Vagina (tissue), 2 donors: ENCODE measurements at regions not wholly inside any gene's neighbourhood (a gene's known extent, or its start where the extent isn't known, plus 50 kb on each side); places are given as distances from the start of the nearest gene placed in this dataset.

Experiments used
- DNase-seq, 2 donors: peaks; one replicate each; pipeline ENCODE4 v3.0.0-alpha.2; 2017; ENCODE audit errors: extremely low spot score in 2 of 2
- H3K27ac ChIP-seq: fragments of 200-600 bp; sonication (generic); one replicate; pipeline ENCODE4 v1.5.1; 2019
- H3K27me3 ChIP-seq: fragments of 200-600 bp; sonication (generic); one replicate; pipeline ENCODE4 v1.5.1; 2019
- H3K36me3 ChIP-seq, 2 donors: fragments of 200-600 bp; sonication (generic); one replicate each; pipeline ENCODE4 v1.5.1; 2017 to 2019
- H3K4me1 ChIP-seq: fragments of 200-600 bp; sonication (generic); one replicate; pipeline ENCODE4 v1.5.1; 2019
- H3K4me3 ChIP-seq, 2 donors: fragments of 200-600 bp; sonication (generic); 1 replicate in 1 of 2; 2 replicates in 1 of 2; pipeline ENCODE4 v1.5.1; 2016 to 2019
- H3K9me3 ChIP-seq: fragments of 200-600 bp; sonication (generic); one replicate; pipeline ENCODE4 v1.5.1; 2019
- POLR2A ChIP-seq, 2 donors: fragments of 450-650 bp; IDR thresholded peaks; one replicate each; pipeline ENCODE4 v1.6.1; 2017; ENCODE audit warnings: antibody characterized with exemption in 2 of 2, mild to moderate bottlenecking in 2 of 2, moderate library complexity in 2 of 2
- POLR2AphosphoS5 ChIP-seq, 2 donors: sonication (generic); formaldehyde crosslinking; IDR thresholded peaks; one replicate each; pipeline ENCODE4 v1.9.0; 2017; ENCODE audit warnings: antibody characterized with exemption in 2 of 2, mild to moderate bottlenecking in 2 of 2, low read depth in 1 of 2; ENCODE audit not compliant: insufficient read depth in 1 of 2
- intact Hi-C: fragments of 100-400 bp; cut with DNase I; formaldehyde crosslinking; loops from one replicate; pipeline ENCODE4 v1.15.1; 2023
- TF ChIP-seq, protein P1 (sequence below), 3 experiments: fragments of 450-650 bp in 2 of 3; fragments of 200-600 bp in 1 of 3; sonication (generic) in 1 of 3; IDR thresholded peaks; one replicate each; pipeline ENCODE4 v1.5.1; 2017 to 2019; ENCODE audit warnings: antibody characterized with exemption in 3 of 3, mild to moderate bottlenecking in 2 of 3, moderate library complexity in 2 of 3

DNA sequence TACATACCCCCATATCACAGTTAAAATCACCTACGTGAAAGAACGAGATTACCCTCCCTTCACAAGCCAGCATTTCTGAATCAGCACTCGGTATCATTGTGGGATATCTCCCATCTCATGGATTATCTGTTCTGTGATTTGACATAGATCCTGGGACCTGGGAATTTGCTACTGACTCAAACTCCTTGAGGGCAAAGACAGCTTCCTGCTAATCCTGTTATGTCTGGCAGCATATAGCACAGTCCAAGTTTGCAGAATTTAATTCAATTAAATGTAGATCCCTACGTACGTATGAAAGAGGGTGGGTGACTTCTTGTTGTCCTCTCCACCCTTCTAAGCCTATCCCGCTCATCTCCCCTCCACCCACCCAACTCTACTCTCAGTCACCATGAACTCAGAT, 476.5 kb downstream of the KLF5 start:
- TF ChIP-seq POLR2AphosphoS5 (IDR thresholded peaks at IDR 0.05; ENCODE audit: insufficient read depth in 1 of 2, low read depth in 1 of 2) (no peak), POLR2A (IDR thresholded peaks at IDR 0.05) (no peak)
- TF ChIP-seq, protein P1, sequence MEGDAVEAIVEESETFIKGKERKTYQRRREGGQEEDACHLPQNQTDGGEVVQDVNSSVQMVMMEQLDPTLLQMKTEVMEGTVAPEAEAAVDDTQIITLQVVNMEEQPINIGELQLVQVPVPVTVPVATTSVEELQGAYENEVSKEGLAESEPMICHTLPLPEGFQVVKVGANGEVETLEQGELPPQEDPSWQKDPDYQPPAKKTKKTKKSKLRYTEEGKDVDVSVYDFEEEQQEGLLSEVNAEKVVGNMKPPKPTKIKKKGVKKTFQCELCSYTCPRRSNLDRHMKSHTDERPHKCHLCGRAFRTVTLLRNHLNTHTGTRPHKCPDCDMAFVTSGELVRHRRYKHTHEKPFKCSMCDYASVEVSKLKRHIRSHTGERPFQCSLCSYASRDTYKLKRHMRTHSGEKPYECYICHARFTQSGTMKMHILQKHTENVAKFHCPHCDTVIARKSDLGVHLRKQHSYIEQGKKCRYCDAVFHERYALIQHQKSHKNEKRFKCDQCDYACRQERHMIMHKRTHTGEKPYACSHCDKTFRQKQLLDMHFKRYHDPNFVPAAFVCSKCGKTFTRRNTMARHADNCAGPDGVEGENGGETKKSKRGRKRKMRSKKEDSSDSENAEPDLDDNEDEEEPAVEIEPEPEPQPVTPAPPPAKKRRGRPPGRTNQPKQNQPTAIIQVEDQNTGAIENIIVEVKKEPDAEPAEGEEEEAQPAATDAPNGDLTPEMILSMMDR (IDR thresholded peaks at IDR 0.05) = no peak
- Histone ChIP-seq H3K4me1 (no peaks in the 10 kb centered on the region), H3K27me3 (no peaks in the 10 kb centered on the region), H3K9me3 (no peaks in the 10 kb centered on the region), H3K36me3 (no peaks in the 10 kb centered on the region), H3K27ac (no peak overlapping the region), H3K4me3 (no peak overlapping the region)
- DNase-seq = no peak
- intact Hi-C loops = no loop called here

DNA sequence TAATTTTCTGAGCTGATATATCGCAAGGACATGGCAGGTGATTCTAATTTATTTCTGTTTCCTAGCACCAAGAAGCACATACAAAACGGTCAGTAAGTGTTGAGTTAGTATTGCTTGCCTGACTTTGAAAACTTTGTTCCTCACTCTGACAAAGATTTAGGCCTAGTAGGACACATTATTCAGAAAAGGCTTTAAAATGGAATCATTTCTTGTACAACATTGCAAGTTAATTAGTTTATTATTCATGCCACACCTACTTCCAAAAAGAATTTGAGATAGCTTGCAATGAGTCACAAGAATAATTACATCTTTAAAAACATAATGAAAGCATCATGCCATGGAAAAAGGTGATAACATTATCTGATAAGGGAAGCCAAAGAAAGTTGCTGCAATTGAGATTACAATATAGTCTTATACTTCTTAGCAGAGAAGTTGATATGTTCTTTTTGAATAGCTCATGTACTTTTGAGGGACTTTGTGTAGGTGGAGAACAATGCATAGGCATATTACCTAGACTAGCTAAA, 474.2 kb downstream of the KLF5 start:
- Histone ChIP-seq H3K36me3 (no peaks in the 10 kb centered on the region), H3K4me1 (no peaks in the 10 kb centered on the region), H3K27ac (no peak overlapping the region), H3K4me3 (no peak overlapping the region), H3K9me3 (no peaks in the 10 kb centered on the region), H3K27me3 (no peaks in the 10 kb centered on the region)
- no peak for TF ChIP-seq POLR2AphosphoS5 (IDR thresholded peaks at IDR 0.05; ENCODE audit: insufficient read depth in 1 of 2, low read depth in 1 of 2)
- TF ChIP-seq POLR2A (IDR thresholded peaks at IDR 0.05) = no peak
- TF ChIP-seq, protein P1 (IDR thresholded peaks at IDR 0.05) = no peak
- DNase-seq = no peak
- intact Hi-C loops = no loop called here

DNA sequence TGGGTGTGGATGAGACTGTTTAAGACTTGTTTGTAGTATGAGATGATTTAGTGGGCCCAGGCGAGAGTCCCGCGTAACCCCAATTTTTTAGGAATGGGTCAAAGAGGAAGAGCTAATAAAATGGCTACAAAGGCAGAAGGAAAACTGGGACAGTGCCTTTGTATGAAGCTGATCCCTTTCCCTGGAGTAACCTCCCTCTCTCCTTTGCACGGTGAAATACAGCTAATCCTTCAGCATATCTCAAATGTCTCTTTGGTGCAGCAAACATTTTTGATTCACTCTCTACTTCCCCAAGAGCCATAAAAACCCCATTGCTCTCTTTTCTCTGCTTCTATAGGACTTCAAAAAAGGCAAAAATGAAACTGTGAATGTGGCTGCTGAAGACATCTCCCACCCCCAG, 473.8 kb downstream of the KLF5 start:
- no peak for DNase-seq
- no peak overlapping the region for H3K4me3 ChIP-seq
- H3K36me3 ChIP-seq = no peaks in the 10 kb centered on the region
- no peaks in the 10 kb centered on the region for H3K27me3 ChIP-seq
- intact Hi-C loops = no loop called here
- no peaks in the 10 kb centered on the region for H3K4me1 ChIP-seq
- TF ChIP-seq POLR2A (IDR thresholded peaks at IDR 0.05) = no peak
- TF ChIP-seq, protein P1 (IDR thresholded peaks at IDR 0.05) = no peak
- no peaks in the 10 kb centered on the region for H3K9me3 ChIP-seq
- no peak overlapping the region for H3K27ac ChIP-seq

DNA sequence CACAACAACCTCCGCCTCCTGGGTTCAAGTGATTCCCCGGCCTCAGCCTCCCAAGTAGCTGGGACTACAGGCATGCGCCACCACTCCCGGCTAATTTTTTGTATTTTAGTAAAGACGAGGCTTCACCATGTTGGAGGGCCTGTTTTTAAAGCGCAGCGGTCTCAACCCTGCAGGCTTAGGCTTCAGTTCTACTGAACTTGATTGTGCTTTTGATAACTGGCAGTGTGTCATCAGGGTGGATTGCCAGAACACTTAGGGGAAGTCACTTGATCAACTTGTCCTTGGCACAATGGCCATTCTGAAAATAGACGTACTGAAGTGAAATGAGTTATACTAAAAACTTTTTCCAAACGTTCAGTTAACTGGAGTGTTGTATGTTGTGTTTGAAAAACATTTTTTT, 472.2 kb downstream of the KLF5 start:
- Histone ChIP-seq H3K4me3 (no peak overlapping the region), H3K27ac (no peak overlapping the region), H3K27me3 (no peaks in the 10 kb centered on the region), H3K4me1 (no peaks in the 10 kb centered on the region), H3K36me3 (no peaks in the 10 kb centered on the region), H3K9me3 (no peaks in the 10 kb centered on the region)
- TF ChIP-seq POLR2A (IDR thresholded peaks at IDR 0.05) (no peak), POLR2AphosphoS5 (IDR thresholded peaks at IDR 0.05; ENCODE audit: insufficient read depth in 1 of 2, low read depth in 1 of 2) (no peak)
- TF ChIP-seq, protein P1 (IDR thresholded peaks at IDR 0.05) = no peak
- no peak for DNase-seq
- intact Hi-C loops = no loop called here

DNA sequence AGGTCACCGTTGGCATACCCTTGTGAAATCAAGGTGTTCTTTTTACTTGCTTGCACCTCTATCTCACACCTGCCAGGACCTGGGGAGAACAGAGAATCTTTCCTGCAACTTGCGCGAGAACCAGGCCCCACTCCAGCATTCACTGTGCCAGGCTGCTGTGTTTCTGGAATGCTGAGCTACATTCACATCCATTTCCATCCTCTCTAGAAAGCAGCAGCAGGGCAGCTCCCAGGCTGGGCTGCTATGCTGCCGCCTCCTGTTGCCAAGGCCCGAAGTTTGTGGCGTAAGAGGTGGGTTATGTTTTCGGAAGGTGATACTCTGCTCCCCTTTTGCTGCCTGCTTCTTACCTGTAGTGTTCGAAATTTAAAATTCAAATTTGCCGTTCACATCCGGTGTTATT, 464.1 kb downstream of the KLF5 start:
- no peak for DNase-seq
- Histone ChIP-seq H3K27me3 (no peaks in the 10 kb centered on the region), H3K4me3 (no peak overlapping the region), H3K36me3 (no peaks in the 10 kb centered on the region), H3K4me1 (peaks cover 18% of the 10 kb centered on the region), H3K27ac (no peak overlapping the region), H3K9me3 (no peaks in the 10 kb centered on the region)
- intact Hi-C loops = no loop called here
- TF ChIP-seq, protein P1 (IDR thresholded peaks at IDR 0.05) = no peak
- TF ChIP-seq POLR2AphosphoS5 (IDR thresholded peaks at IDR 0.05; ENCODE audit: insufficient read depth in 1 of 2, low read depth in 1 of 2) (no peak), POLR2A (IDR thresholded peaks at IDR 0.05) (no peak)
